Mesothelial cell of epicardium (in vitro differentiated cells): ENCODE measurements at regions not wholly inside any gene's neighbourhood (a gene's known extent, or its start where the extent isn't known, plus 50 kb on each side); places are given as distances from the start of the nearest gene placed in this dataset.

Source experiments
- DNase-seq, 2 experiments: peaks; one replicate each; pipeline ENCODE4 v3.0.0; 2021; ENCODE audit warnings: low spot score in 2 of 2; ENCODE audit not compliant: unreplicated experiment in 2 of 2
- H3K27ac Mint-ChIP-seq: 2 replicates; pipeline ENCODE4 v1.8.0; 2021; ENCODE audit warnings: mixed read lengths
- H3K27me3 Mint-ChIP-seq: 2 replicates; pipeline ENCODE4 v1.8.0; 2021; ENCODE audit warnings: low read depth, mixed read lengths
- H3K36me3 Mint-ChIP-seq: 2 replicates; pipeline ENCODE4 v1.8.0; 2021; ENCODE audit warnings: mixed read lengths
- H3K4me1 Mint-ChIP-seq: 2 replicates; pipeline ENCODE4 v1.8.0; 2021; ENCODE audit warnings: mixed read lengths
- H3K4me3 Mint-ChIP-seq: 2 replicates; pipeline ENCODE4 v1.8.0; 2021; ENCODE audit warnings: mild to moderate bottlenecking, moderate library complexity, mixed read lengths
- H3K9me3 Mint-ChIP-seq: 2 replicates; pipeline ENCODE4 v1.8.0; 2021; ENCODE audit warnings: mixed read lengths
- TF ChIP-seq, protein P1 (sequence below): fragments of 200-600 bp; sonication (generic); IDR thresholded peaks from one replicate; pipeline ENCODE4 v1.5.0; 2021; ENCODE audit warnings: antibody characterized with exemption; ENCODE audit not compliant: unreplicated experiment

DNA sequence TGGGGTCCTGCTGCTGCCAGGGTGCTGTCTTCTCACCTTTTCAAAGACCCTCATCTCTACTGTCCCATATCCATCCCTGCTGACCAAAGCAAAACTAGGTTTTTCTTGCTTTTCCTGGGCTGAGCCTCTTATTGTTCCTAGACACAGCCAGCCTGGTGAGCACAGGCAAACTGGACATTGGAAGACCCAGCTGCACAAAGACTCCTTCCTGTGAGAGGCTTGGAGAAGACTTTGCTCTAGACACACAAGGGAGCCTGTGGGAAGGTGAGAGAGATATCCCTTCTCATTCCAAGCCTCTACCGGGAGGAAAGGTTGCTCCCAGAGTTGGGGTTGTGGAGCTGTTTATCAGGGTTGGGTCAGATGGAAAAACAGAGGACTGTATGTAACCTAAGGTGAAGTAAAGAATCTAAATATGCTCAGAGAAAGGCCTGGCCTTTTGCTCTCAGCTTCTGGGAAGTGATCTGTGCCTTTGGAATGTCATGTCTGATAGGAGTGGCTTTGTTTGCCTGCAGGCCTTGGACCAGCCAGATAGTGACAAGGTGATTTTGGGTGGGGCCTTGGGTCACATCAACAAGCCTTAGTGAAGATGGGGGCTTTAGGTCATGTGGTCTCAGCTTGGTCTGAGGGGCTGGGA, 87.6 kb upstream of the RUNX1 start:
- Mint-ChIP-seq H3K9me3 (no peaks in the 10 kb centered on the region), H3K36me3 (no peaks in the 10 kb centered on the region), H3K27me3 (no peaks in the 10 kb centered on the region), H3K4me3 (no peak overlapping the region), H3K4me1 (peaks cover 21% of the 10 kb centered on the region), H3K27ac (peak overlapping the region; percentile 83)
- TF ChIP-seq, protein P1, sequence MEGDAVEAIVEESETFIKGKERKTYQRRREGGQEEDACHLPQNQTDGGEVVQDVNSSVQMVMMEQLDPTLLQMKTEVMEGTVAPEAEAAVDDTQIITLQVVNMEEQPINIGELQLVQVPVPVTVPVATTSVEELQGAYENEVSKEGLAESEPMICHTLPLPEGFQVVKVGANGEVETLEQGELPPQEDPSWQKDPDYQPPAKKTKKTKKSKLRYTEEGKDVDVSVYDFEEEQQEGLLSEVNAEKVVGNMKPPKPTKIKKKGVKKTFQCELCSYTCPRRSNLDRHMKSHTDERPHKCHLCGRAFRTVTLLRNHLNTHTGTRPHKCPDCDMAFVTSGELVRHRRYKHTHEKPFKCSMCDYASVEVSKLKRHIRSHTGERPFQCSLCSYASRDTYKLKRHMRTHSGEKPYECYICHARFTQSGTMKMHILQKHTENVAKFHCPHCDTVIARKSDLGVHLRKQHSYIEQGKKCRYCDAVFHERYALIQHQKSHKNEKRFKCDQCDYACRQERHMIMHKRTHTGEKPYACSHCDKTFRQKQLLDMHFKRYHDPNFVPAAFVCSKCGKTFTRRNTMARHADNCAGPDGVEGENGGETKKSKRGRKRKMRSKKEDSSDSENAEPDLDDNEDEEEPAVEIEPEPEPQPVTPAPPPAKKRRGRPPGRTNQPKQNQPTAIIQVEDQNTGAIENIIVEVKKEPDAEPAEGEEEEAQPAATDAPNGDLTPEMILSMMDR = no peak
- DNase-seq = no peak

DNA sequence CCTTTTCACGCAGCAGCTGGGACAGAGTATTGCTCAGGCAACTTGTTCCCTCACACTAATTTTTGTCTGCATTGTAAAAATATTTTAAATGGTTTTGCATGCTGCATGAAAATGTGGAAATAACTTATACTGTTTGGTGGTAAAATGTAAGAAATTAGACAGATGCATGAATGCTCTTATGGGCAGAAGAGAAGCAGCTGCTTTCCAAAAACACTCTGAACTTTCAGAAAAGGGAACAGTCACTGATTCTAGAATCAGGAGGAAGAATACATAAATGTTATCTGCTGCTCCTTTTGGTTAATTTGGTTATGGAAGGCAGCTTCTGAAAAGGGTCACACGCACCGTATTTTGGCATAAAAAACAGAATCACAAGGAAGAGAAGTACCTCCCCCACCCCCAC, 87.0 kb upstream of the RUNX1 start:
- Mint-ChIP-seq H3K27me3 (no peaks in the 10 kb centered on the region), H3K9me3 (no peaks in the 10 kb centered on the region)

DNA sequence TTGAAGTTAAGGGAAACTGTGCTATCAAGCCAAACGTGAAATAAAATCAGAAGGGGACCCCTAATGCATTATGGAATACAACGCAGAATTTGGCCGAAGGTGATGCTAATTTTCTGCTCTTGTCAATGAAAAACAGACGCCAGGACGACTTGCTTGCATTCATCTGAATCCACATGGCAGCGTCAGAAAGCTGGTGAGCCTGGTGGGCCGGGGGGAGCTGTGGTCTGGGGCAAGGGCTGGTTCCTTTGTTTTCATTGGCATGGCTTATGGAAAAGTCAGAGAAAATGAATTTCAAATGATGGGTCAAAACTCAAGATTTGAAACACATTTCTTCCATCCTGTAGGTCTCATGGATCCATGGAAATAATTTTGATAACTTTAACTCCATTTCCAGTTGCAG, 86.4 kb upstream of the RUNX1 start:
- Mint-ChIP-seq H3K27ac (no peak overlapping the region), H3K27me3 (no peaks in the 10 kb centered on the region), H3K9me3 (peaks cover 5% of the 10 kb centered on the region), H3K4me3 (no peak overlapping the region), H3K4me1 (peaks cover 21% of the 10 kb centered on the region), H3K36me3 (no peaks in the 10 kb centered on the region)
- DNase-seq = no peak
- TF ChIP-seq, protein P1 = no peak

More for the DNA sequence above, 87.0 kb upstream of the RUNX1 start:
- TF ChIP-seq, protein P1 = no peak
- peaks cover 21% of the 10 kb centered on the region for H3K4me1 Mint-ChIP-seq
- no peaks in the 10 kb centered on the region for H3K36me3 Mint-ChIP-seq
- DNase-seq = no peak
- H3K4me3 Mint-ChIP-seq = no peak overlapping the region
- no peak overlapping the region for H3K27ac Mint-ChIP-seq

DNA sequence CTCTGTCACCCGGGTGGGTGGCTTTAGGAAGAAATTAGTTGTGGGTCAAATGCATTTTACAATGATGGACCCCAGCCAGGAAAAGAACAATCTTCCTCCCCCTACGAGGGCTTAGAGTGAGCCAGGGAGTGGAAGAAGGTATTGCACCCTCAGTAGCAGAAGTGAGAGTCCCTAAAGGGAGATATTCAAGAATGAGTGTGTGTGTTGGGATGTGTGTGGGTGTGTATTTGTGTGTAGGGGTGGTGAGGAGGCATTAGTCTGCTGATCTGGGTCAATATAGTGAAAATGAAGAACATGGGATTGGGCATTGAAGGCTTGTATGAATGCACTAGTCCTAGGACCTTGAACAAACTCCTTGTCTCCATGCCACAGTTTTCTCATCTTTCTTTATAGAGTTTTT, 85.2 kb upstream of the RUNX1 start:
- Mint-ChIP-seq H3K36me3 (no peaks in the 10 kb centered on the region), H3K27me3 (no peaks in the 10 kb centered on the region), H3K4me3 (no peak overlapping the region), H3K9me3 (peaks cover 10% of the 10 kb centered on the region), H3K4me1 (peaks cover 21% of the 10 kb centered on the region), H3K27ac (no peak overlapping the region)
- TF ChIP-seq, protein P1 = no peak
- no peak for DNase-seq

DNA sequence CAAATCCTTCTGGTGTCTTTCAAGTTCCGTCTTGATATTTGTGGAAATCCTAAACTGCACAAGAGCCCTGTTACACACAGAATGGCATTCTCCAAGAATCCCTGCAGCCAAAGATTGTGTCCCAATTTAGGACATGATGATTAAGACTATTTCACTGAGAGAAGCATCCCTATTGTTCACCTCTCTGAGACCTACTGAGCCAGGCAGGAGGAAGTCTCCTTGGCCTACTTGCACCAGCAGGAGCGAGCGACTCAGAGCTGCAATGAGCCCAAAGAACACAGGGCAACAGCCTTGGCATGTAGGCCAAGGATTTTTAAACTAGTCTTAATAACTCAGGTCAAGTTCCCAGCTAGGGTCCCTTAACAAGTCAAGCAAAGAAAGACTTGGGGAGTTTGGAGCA, 79.4 kb upstream of the RUNX1 start:
- peaks cover 35% of the 10 kb centered on the region for H3K9me3 Mint-ChIP-seq
- TF ChIP-seq, protein P1 = no peak
- H3K27me3 Mint-ChIP-seq = no peaks in the 10 kb centered on the region
- no peaks in the 10 kb centered on the region for H3K36me3 Mint-ChIP-seq
- no peaks in the 10 kb centered on the region for H3K4me1 Mint-ChIP-seq
- no peak for DNase-seq
- no peak overlapping the region for H3K27ac Mint-ChIP-seq
- H3K4me3 Mint-ChIP-seq = no peak overlapping the region

DNA sequence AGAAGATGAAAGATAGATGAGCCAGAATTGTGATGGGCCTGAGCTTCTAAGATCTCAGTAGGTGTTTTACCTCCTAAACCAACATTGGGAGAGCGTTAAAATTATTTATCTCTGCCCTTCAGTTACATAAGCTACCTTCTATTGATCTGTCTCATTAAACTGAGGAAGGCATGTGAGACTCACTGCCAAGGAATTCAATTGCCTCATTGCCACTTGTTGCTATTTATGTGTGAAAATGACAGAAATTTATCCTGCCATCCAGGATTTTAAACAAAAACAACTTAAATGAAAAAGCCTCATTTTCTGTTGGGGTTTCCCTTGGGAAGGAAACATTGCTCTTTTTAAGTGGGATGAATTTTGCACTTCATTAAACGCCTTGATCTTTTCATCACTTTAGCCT, 78.7 kb upstream of the RUNX1 start:
- Mint-ChIP-seq H3K4me3 (no peak overlapping the region), H3K4me1 (no peaks in the 10 kb centered on the region), H3K36me3 (no peaks in the 10 kb centered on the region), H3K27ac (no peak overlapping the region), H3K9me3 (peaks cover 41% of the 10 kb centered on the region), H3K27me3 (no peaks in the 10 kb centered on the region)
- DNase-seq = no peak
- TF ChIP-seq, protein P1 = no peak
